SK-N-SH treated with all-trans-retinoic acid at 6 μM for 48 hours (cell line): ENCODE measurements at regions not wholly inside any gene's neighbourhood (a gene's known extent, or its start where the extent isn't known, plus 50 kb on each side); places are given as distances from the start of the nearest gene placed in this dataset.

ENCODE experiments used
- ARNTL ChIP-seq: fragments of 450-650 bp; formaldehyde crosslinking; IDR thresholded peaks from 2 replicates; pipeline ENCODE4 v1.5.0; 2020; ENCODE audit warnings: low read depth, mild to moderate bottlenecking, moderate library complexity, borderline replicate concordance
- ESRRG ChIP-seq: fragments of 250-450 bp; sonication (Bioruptor Pico); IDR thresholded peaks from 2 replicates; pipeline ENCODE4 v1.6.1; 2021; ENCODE audit warnings: mild to moderate bottlenecking
- SNAI2 ChIP-seq: fragments of 250-450 bp; sonication (Bioruptor Pico); IDR thresholded peaks from 2 replicates; pipeline ENCODE4 v1.5.0; 2020; ENCODE audit warnings: mild to moderate bottlenecking, moderate library complexity
- ZFP3 ChIP-seq: fragments of 250-450 bp; sonication (Bioruptor Pico); IDR thresholded peaks from 2 replicates; pipeline ENCODE4 v1.5.0; 2020; ENCODE audit warnings: mild to moderate bottlenecking, moderate library complexity
- ZFP30 ChIP-seq: fragments of 450-650 bp; formaldehyde crosslinking; IDR thresholded peaks from 2 replicates; pipeline ENCODE4 v1.5.0; 2022; ENCODE audit warnings: mild to moderate bottlenecking, moderate library complexity
- TF ChIP-seq, protein P1 (sequence below): fragments of 250-450 bp; sonication (Bioruptor Pico); IDR thresholded peaks from 2 replicates; pipeline ENCODE4 v1.5.1; 2020; ENCODE audit warnings: low read depth, mild to moderate bottlenecking, moderate library complexity
- TF ChIP-seq, protein P2 (sequence below): fragments of 250-450 bp; sonication (Bioruptor Pico); IDR thresholded peaks from 2 replicates; pipeline ENCODE4 v1.8.0; 2020; ENCODE audit warnings: mild to moderate bottlenecking, moderate library complexity, borderline replicate concordance

DNA sequence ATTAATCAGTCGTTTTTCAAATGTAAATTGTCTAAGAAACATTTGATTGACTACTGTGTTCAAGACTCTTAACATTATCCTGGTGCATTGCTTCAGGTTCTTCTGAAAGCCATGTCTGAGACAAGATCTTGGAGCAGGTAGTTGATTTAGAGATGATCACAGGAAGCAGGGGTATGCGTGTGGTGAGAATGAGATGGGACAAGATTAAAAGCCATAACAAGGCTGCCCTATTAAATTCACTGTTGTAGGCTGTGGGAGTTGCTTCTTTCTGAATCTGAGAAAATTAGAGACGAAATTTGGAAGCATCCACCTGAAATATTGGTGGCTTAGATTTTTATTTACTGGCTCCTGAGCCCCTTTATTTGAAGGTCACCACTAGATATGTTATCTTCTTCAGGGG, 687.4 kb upstream of the SLITRK6 start:
- no peak for TF ChIP-seq ESRRG (CRISPR knock-in tag)
- no peak for TF ChIP-seq ZFP30
- TF ChIP-seq, protein P1, sequence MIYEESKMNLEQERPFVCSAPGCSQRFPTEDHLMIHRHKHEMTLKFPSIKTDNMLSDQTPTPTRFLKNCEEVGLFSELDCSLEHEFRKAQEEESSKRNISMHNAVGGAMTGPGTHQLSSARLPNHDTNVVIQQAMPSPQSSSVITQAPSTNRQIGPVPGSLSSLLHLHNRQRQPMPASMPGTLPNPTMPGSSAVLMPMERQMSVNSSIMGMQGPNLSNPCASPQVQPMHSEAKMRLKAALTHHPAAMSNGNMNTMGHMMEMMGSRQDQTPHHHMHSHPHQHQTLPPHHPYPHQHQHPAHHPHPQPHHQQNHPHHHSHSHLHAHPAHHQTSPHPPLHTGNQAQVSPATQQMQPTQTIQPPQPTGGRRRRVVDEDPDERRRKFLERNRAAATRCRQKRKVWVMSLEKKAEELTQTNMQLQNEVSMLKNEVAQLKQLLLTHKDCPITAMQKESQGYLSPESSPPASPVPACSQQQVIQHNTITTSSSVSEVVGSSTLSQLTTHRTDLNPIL: no peak
- TF ChIP-seq ZFP3 (CRISPR knock-in tag): no peak
- TF ChIP-seq ARNTL (CRISPR knock-in tag): no peak
- TF ChIP-seq, protein P2, sequence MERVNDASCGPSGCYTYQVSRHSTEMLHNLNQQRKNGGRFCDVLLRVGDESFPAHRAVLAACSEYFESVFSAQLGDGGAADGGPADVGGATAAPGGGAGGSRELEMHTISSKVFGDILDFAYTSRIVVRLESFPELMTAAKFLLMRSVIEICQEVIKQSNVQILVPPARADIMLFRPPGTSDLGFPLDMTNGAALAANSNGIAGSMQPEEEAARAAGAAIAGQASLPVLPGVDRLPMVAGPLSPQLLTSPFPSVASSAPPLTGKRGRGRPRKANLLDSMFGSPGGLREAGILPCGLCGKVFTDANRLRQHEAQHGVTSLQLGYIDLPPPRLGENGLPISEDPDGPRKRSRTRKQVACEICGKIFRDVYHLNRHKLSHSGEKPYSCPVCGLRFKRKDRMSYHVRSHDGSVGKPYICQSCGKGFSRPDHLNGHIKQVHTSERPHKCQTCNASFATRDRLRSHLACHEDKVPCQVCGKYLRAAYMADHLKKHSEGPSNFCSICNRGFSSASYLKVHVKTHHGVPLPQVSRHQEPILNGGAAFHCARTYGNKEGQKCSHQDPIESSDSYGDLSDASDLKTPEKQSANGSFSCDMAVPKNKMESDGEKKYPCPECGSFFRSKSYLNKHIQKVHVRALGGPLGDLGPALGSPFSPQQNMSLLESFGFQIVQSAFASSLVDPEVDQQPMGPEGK (CRISPR knock-in tag): no peak
- no peak for TF ChIP-seq SNAI2 (CRISPR knock-in tag)
